Activated T-helper 1 cell treated with Interleukin-2 at 50 U/mL for 16 hours (primary cell): ENCODE measurements at regions not wholly inside any gene's neighbourhood (a gene's known extent, or its start where the extent isn't known, plus 50 kb on each side); places are given as distances from the start of the nearest gene placed in this dataset.
"Not testable (repeated sequence)": the region's sequence is repeated elsewhere in the genome, so short reads cannot be mapped to it uniquely, and the experiment has no call there.

Source experiments
- DNase-seq: peaks from one replicate; pipeline ENCODE4 v3.0.0-alpha.2; 2020; ENCODE audit warnings: low read depth

- DNase-seq, result not testable (repeated sequence)
Observed at GRCh38 chr11:123344188-123344587, 85.9 kb upstream of the GRAMD1B start.

GRCh38 chr11:123338997-123339752, 90.9 kb upstream of the GRAMD1B start:
- DNase-seq, result no peak

GRCh38 chr11:123338266-123338800, 91.7 kb upstream of the GRAMD1B start:
- no peak for DNase-seq

GRCh38 chr11:123334925-123335324, 95.1 kb upstream of the GRAMD1B start:
- no peak for DNase-seq

GRCh38 chr11:123332577-123332976, 97.5 kb upstream of the GRAMD1B start:
- not testable (repeated sequence) for DNase-seq

- no peak for DNase-seq
Observed at GRCh38 chr11:123330948-123331347, 99.1 kb upstream of the GRAMD1B start.

GRCh38 chr11:123330471-123330870, 99.6 kb upstream of the GRAMD1B start:
- DNase-seq, result no peak

GRCh38 chr11:123330071-123330470, 100.0 kb upstream of the GRAMD1B start:
- no peak for DNase-seq

GRCh38 chr11:123328281-123328867, 101.7 kb upstream of the GRAMD1B start:
- DNase-seq, result no peak

GRCh38 chr11:123325533-123325932, 104.5 kb upstream of the GRAMD1B start:
- DNase-seq, result no peak

- no peak for DNase-seq
Observed at GRCh38 chr11:123323568-123323967, 106.5 kb upstream of the GRAMD1B start.

- DNase-seq, result no peak
Observed at GRCh38 chr11:123321636-123322035, 108.4 kb upstream of the GRAMD1B start.

- DNase-seq, result no peak
Observed at GRCh38 chr11:123318623-123319022, 111.4 kb upstream of the GRAMD1B start.

- DNase-seq, result not testable (repeated sequence)
Observed at GRCh38 chr11:123318132-123318531, 111.9 kb upstream of the GRAMD1B start.

GRCh38 chr11:123316003-123316402, 114.1 kb upstream of the GRAMD1B start:
- DNase-seq, result no peak

GRCh38 chr11:123314972-123315371, 115.1 kb upstream of the GRAMD1B start:
- no peak for DNase-seq

GRCh38 chr11:123313262-123313661, 116.8 kb upstream of the GRAMD1B start:
- DNase-seq, result no peak

GRCh38 chr11:123308077-123308476, 113.0 kb upstream of the CLMP start:
- no peak for DNase-seq

- no peak for DNase-seq
Observed at GRCh38 chr11:123307276-123307675, 112.2 kb upstream of the CLMP start.

- DNase-seq, result no peak
Observed at GRCh38 chr11:123306531-123306930, 111.5 kb upstream of the CLMP start.

- no peak for DNase-seq
Observed at GRCh38 chr11:123305601-123306375, 110.7 kb upstream of the CLMP start.

GRCh38 chr11:123304828-123305466, 109.9 kb upstream of the CLMP start:
- DNase-seq, result no peak
